HepG2 (cell line): ENCODE measurements at regions not wholly inside any gene's neighbourhood (a gene's known extent, or its start where the extent isn't known, plus 50 kb on each side); places are given as distances from the start of the nearest gene placed in this dataset.

Source experiments
- ATAC-seq: fragments of 200-7000 bp; cut with Tn5 transposase; 3 replicates; pipeline ENCODE4 v1.9.1; 2020; ENCODE audit warnings: mild to moderate bottlenecking, moderate library complexity
- BruUV-seq: library from RNA; stranded (reverse); fragments of 400-500 nt; replicated peaks from 2 replicates; lab custom pipeline; 2021; lab: Mats Ljungman, UMichigan
- CTCF ChIA-PET: fragments of 300-600 bp; formaldehyde crosslinking; extraction: SDS; loops from one replicate; lab custom pipeline; 2021; ENCODE audit warnings: low total read pairs, inconsistent platforms, low intra/inter-chr PET ratio; lab: Yijun Ruan, JAX
- POLR2A ChIA-PET: fragments of 350-600 bp; sonication (Branson Sonifier 250); formaldehyde crosslinking; loops from one replicate; lab custom pipeline; 2020; ENCODE audit warnings: antibody characterized with exemption, inconsistent platforms; lab: Yijun Ruan, JAX
- DNase-seq: peaks from one replicate; pipeline ENCODE4 v3.0.0-alpha.2; 2015; ENCODE audit warnings: low spot score
- FAIRE-seq: peaks from 3 replicates; lab custom pipeline; 2011; peaks lifted over from hg19 to GRCh38; lab: Jason Lieb, UNC
- H2AFZ ChIP-seq: one replicate; pipeline ENCODE4 v1.6.1; 2011; ENCODE audit warnings: low read length, inconsistent platforms
- H3K27ac ChIP-seq: fragments of 300-600 bp; 3 replicates; pipeline ENCODE4 v1.8.0; 2011; ENCODE audit warnings: mixed run types, mild to moderate bottlenecking, mixed read lengths, low read length, inconsistent platforms; ENCODE audit not compliant: insufficient read depth; ENCODE audit errors: extremely low read length
- H3K27me3 ChIP-seq, 2 experiments: fragments of 200-600 bp in 1 of 2; 2 replicates in 1 of 2; 3 replicates in 1 of 2; pipeline versions ENCODE4 v1.6.0 to v1.8.0; 2011; ENCODE audit warnings: low read length in 2 of 2, mild to moderate bottlenecking in 2 of 2, moderate library complexity in 2 of 2, inconsistent platforms in 1 of 2; ENCODE audit not compliant: insufficient read depth in 2 of 2, control insufficient read depth in 1 of 2
- H3K36me3 ChIP-seq, 2 experiments: fragments of 200-600 bp in 1 of 2; replicated peaks in 1 of 2; 2 replicates in 1 of 2; 3 replicates in 1 of 2; pipeline versions ENCODE4 v1.5.1 to v1.8.0; 2011; ENCODE audit warnings: low read length in 2 of 2, inconsistent platforms in 1 of 2; ENCODE audit not compliant: insufficient read depth in 2 of 2, control insufficient read depth in 1 of 2
- H3K4me1 ChIP-seq: 2 replicates; pipeline ENCODE4 v1.5.1; 2012; ENCODE audit warnings: low read length, inconsistent platforms; ENCODE audit not compliant: insufficient read depth
- H3K4me2 ChIP-seq: 2 replicates; pipeline ENCODE4 v1.6.0; 2011; ENCODE audit warnings: low read depth, low read length, inconsistent platforms
- H3K4me3 ChIP-seq, 3 experiments: fragments of 200-600 bp in 1 of 3; sonication (generic), shearing (Covaris generic) in 1 of 3; replicated peaks in 1 of 3; 2 replicates each; pipeline ENCODE4 v1.5.1; 2011 to 2016; ENCODE audit warnings: low read length in 3 of 3, inconsistent platforms in 2 of 3, low read depth in 2 of 3, mild to moderate bottlenecking in 2 of 3, control low read depth in 1 of 3, mixed read lengths in 1 of 3; ENCODE audit not compliant: insufficient read depth in 1 of 3
- H3K79me2 ChIP-seq: one replicate; pipeline ENCODE4 v1.6.1; 2011; ENCODE audit warnings: low read length, inconsistent platforms; ENCODE audit not compliant: insufficient read depth
- H3K9ac ChIP-seq: 2 replicates; pipeline ENCODE4 v1.6.0; 2011; ENCODE audit warnings: mild to moderate bottlenecking, low read depth, low read length, inconsistent platforms; ENCODE audit not compliant: insufficient read depth
- H3K9me3 ChIP-seq: 2 replicates; pipeline ENCODE4 v1.5.1; 2012; ENCODE audit warnings: mild to moderate bottlenecking, low read length
- H4K20me1 ChIP-seq: 2 replicates; pipeline ENCODE4 v1.6.0; 2011; ENCODE audit warnings: inconsistent platforms, mild to moderate bottlenecking, low read length, moderate library complexity; ENCODE audit not compliant: insufficient read depth
- ARNT2 ChIP-seq: sonication (generic); formaldehyde crosslinking; IDR thresholded peaks from 2 replicates; pipeline ENCODE4 v1.8.0; 2022; ENCODE audit warnings: mild to moderate bottlenecking, low read depth, missing genetic modification reagents, moderate library complexity
- BHLHE40 ChIP-seq: IDR thresholded peaks from 2 replicates; pipeline ENCODE4 v1.6.1; 2011; ENCODE audit warnings: low read length, improper control_type of control experiment
- CTCF ChIP-seq: sonication (generic); formaldehyde crosslinking; IDR thresholded peaks from 2 replicates; pipeline ENCODE4 v1.5.0; 2020; ENCODE audit warnings: mild to moderate bottlenecking, missing genetic modification reagents, moderate library complexity
- FOXA3 ChIP-seq: IDR thresholded peaks from 2 replicates; pipeline ENCODE4 v1.6.1; 2016; ENCODE audit warnings: missing genetic modification reagents, missing compliant biosample characterization
- FOXC1 ChIP-seq: sonication (generic); formaldehyde crosslinking; IDR thresholded peaks from 2 replicates; pipeline ENCODE4 v1.8.0; 2022; ENCODE audit warnings: mild to moderate bottlenecking, missing genetic modification reagents, borderline replicate concordance
- IKZF1 ChIP-seq: fragments of 450-650 bp; IDR thresholded peaks from 2 replicates; pipeline ENCODE4 v1.7.1; 2016
- NR2C2 ChIP-seq: sonication (generic); formaldehyde crosslinking; IDR thresholded peaks from 2 replicates; pipeline ENCODE4 v1.4.0; 2020; ENCODE audit warnings: missing genetic modification reagents, mild to moderate bottlenecking, moderate library complexity, borderline replicate concordance
- REST ChIP-seq, 2 experiments: IDR thresholded peaks; 2 replicates each; pipeline ENCODE4 v1.6.1; 2011 to 2012; ENCODE audit warnings: low read length in 2 of 2, borderline replicate concordance in 1 of 2, low read depth in 1 of 2, mild to moderate bottlenecking in 1 of 2, moderate library complexity in 1 of 2
- SIX1 ChIP-seq: sonication (generic); formaldehyde crosslinking; IDR thresholded peaks from 2 replicates; pipeline ENCODE4 v1.4.0; 2020; ENCODE audit warnings: missing genetic modification reagents, borderline replicate concordance
- ZFYVE20 ChIP-seq: sonication (generic); formaldehyde crosslinking; IDR thresholded peaks from 2 replicates; pipeline ENCODE4 v1.8.0; 2023; ENCODE audit warnings: low read depth, mild to moderate bottlenecking, moderate library complexity, missing genetic modification reagents, borderline replicate concordance
- WGBS: methylation state at CpG from one replicate; pipeline ENCODE4 v1.1.6; 2017; ENCODE audit warnings: low lambda C conversion rate; 5-methylcytosine and 5-hydroxymethylcytosine counted together
- in situ Hi-C: cut with HindIII; loops from 2 replicates; pipeline ENCODE4 v1.10.0; 2017; ENCODE audit warnings: low pct_unique_long_range_greater_than_20kb; ENCODE audit not compliant: extremely low pct_ligation_motif_present
- intact Hi-C: fragments of 100-400 bp; cut with micrococcal nuclease; formaldehyde crosslinking; loops from one replicate; pipeline ENCODE4 v1.10.0; 2022; ENCODE audit not compliant: unreplicated experiment
- TF ChIP-seq, protein P1 (sequence below): IDR thresholded peaks from 2 replicates; pipeline ENCODE4 v1.6.1; 2016; ENCODE audit warnings: missing compliant biosample characterization, missing genetic modification reagents, borderline replicate concordance
- TF ChIP-seq, protein P2 (sequence below): sonication (generic); formaldehyde crosslinking; IDR thresholded peaks from 2 replicates; pipeline ENCODE4 v1.4.0; 2020; ENCODE audit warnings: missing genetic modification reagents, borderline replicate concordance

GRCh38 chr11:31936312-31936711, 125.2 kb upstream of the PAX6 start:
- Histone ChIP-seq H3K36me3 (no peaks in the 10 kb centered on the region), H3K27ac (no peak overlapping the region), H3K4me3 (no peak overlapping the region), H3K79me2 (no peaks in the 10 kb centered on the region), H3K9me3 (no peaks in the 10 kb centered on the region), H3K27me3 (peaks cover 0 to 2% of the 10 kb centered on the region in 2 experiments; a peak in 2 of 5 replicates), H4K20me1 (no peaks in the 10 kb centered on the region), H3K4me2 (no peak overlapping the region), H3K9ac (no peak overlapping the region), H2AFZ (no peak overlapping the region), H3K4me1 (no peaks in the 10 kb centered on the region)
- FAIRE-seq (no peak), ATAC-seq (no peak), DNase-seq (no peak)
- intact Hi-C loops, result no loop called here
- ChIA-PET POLR2A (no interaction called here), CTCF (no interaction called here)
- BruUV-seq, result no TSS peak
- 0% methylated on average over 1 of the region's 1 CpG for WGBS
- in situ Hi-C loops, result no loop called here
- TF ChIP-seq NR2C2 (CRISPR knock-in tag) (no peak), FOXC1 (no peak), ARNT2 (CRISPR knock-in tag) (no peak), SIX1 (CRISPR knock-in tag) (no peak), FOXA3 (CRISPR knock-in tag) (no peak), IKZF1 (no peak), REST (IDR thresholded peaks at IDR 0.05; ENCODE audit: borderline replicate concordance in 1 of 2, low read depth in 1 of 2, low read length in 2 of 2) (no peak), ZFYVE20 (no peak), BHLHE40 (no peak), CTCF (CRISPR knock-in tag) (no peak)
- TF ChIP-seq, protein P1, sequence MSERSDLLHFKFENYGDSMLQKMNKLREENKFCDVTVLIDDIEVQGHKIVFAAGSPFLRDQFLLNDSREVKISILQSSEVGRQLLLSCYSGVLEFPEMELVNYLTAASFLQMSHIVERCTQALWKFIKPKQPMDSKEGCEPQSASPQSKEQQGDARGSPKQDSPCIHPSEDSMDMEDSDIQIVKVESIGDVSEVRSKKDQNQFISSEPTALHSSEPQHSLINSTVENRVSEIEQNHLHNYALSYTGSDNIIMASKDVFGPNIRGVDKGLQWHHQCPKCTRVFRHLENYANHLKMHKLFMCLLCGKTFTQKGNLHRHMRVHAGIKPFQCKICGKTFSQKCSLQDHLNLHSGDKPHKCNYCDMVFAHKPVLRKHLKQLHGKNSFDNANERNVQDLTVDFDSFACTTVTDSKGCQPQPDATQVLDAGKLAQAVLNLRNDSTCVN (CRISPR knock-in tag), result no peak
- TF ChIP-seq, protein P2, sequence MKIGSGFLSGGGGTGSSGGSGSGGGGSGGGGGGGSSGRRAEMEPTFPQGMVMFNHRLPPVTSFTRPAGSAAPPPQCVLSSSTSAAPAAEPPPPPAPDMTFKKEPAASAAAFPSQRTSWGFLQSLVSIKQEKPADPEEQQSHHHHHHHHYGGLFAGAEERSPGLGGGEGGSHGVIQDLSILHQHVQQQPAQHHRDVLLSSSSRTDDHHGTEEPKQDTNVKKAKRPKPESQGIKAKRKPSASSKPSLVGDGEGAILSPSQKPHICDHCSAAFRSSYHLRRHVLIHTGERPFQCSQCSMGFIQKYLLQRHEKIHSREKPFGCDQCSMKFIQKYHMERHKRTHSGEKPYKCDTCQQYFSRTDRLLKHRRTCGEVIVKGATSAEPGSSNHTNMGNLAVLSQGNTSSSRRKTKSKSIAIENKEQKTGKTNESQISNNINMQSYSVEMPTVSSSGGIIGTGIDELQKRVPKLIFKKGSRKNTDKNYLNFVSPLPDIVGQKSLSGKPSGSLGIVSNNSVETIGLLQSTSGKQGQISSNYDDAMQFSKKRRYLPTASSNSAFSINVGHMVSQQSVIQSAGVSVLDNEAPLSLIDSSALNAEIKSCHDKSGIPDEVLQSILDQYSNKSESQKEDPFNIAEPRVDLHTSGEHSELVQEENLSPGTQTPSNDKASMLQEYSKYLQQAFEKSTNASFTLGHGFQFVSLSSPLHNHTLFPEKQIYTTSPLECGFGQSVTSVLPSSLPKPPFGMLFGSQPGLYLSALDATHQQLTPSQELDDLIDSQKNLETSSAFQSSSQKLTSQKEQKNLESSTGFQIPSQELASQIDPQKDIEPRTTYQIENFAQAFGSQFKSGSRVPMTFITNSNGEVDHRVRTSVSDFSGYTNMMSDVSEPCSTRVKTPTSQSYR (CRISPR knock-in tag), result no peak
